ENCODE measurements at regions not wholly inside any gene's neighbourhood (a gene's known extent, or its start where the extent isn't known, plus 50 kb on each side); places are given as distances from the start of the nearest gene placed in this dataset.

DNA sequence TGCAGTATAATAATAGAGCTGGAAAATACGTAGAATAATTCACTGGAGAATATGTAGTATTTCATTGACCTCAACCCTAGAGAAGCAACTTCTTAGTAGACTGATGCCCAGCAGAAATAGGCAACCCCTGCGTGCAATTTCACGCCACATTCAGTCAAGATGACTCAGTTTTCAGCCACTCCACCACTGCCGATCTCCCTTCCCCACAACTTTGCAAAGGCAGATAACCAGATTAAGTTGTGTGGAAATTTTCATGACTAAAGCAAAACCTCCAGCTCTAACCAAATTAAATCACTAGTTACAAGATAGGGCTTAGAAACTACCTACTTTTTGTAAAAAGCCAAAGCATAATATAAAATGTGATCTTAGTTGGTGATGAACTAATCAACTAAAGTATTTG is 63.3 kb upstream of the STK17B start:
- Histone ChIP-seq H3K4me3 (replicated peaks in 1 of 3; ENCODE audit: low read depth in 2 of 3, low read length in 3 of 3) (no peak overlapping the region), H3K79me2 (ENCODE audit: insufficient read depth, low read length) (no peaks in the 10 kb centered on the region), H3K27ac (ENCODE audit: low read depth in 1 of 2, low read length in 2 of 2) (no peak overlapping the region), H3K9ac (ENCODE audit: insufficient read depth, low read length, poor library complexity, severe bottlenecking) (no peak overlapping the region), H3K4me1 (ENCODE audit: control insufficient read depth in 1 of 2, insufficient read depth in 2 of 2, low read length in 2 of 2) (peaks cover 45 to 56% of the 10 kb centered on the region in 2 donors), H3K36me3 (replicated peaks in 1 of 2; ENCODE audit: control insufficient read depth in 1 of 2, insufficient read depth in 2 of 2, low read length in 2 of 2) (no peaks in the 10 kb centered on the region), H3K27me3 (ENCODE audit: control insufficient read depth in 2 of 2, insufficient read depth in 2 of 2, low read length in 2 of 2) (no peaks in the 10 kb centered on the region), H3K9me3 (replicated peaks in 1 of 2; ENCODE audit: control insufficient read depth in 1 of 2, insufficient read depth in 1 of 2, low read length in 2 of 2) (no peaks in the 10 kb centered on the region), H3K4me2 (replicated peaks; ENCODE audit: extremely low read depth, low read length, poor library complexity, severe bottlenecking) (no peak overlapping the region), H4K20me1 (ENCODE audit: insufficient read depth, low read length) (no peaks in the 10 kb centered on the region), H2AFZ (ENCODE audit: insufficient read depth, low read depth, low read length, poor library complexity, severe bottlenecking) (no peak overlapping the region)
- H3K27me3 Mint-ChIP-seq (ENCODE audit: low read depth in 3 of 3) = peaks cover 0 to 1% (median 0%) of the 10 kb centered on the region in 3 donors
- peaks cover 51% of the 10 kb centered on the region for H3K4me1 Mint-ChIP-seq
- TF ChIP-seq, protein P1, sequence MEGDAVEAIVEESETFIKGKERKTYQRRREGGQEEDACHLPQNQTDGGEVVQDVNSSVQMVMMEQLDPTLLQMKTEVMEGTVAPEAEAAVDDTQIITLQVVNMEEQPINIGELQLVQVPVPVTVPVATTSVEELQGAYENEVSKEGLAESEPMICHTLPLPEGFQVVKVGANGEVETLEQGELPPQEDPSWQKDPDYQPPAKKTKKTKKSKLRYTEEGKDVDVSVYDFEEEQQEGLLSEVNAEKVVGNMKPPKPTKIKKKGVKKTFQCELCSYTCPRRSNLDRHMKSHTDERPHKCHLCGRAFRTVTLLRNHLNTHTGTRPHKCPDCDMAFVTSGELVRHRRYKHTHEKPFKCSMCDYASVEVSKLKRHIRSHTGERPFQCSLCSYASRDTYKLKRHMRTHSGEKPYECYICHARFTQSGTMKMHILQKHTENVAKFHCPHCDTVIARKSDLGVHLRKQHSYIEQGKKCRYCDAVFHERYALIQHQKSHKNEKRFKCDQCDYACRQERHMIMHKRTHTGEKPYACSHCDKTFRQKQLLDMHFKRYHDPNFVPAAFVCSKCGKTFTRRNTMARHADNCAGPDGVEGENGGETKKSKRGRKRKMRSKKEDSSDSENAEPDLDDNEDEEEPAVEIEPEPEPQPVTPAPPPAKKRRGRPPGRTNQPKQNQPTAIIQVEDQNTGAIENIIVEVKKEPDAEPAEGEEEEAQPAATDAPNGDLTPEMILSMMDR (IDR thresholded peaks at IDR 0.05) = no peak
- intact Hi-C loops (cut with micrococcal nuclease) = no loop called here
- no peak overlapping the region for H3K4me3 Mint-ChIP-seq
- WGBS (ENCODE audit: insufficient coverage) = no CpG with 5 or more reads among the region's 4 CpGs
- H3K27ac Mint-ChIP-seq = peak overlapping the region in 5 of 7 donors; percentile 8 to 86 (median 53)
- DNase-seq = peak; percentile 61 to 77 (median 61)
- no peaks in the 10 kb centered on the region for H3K36me3 Mint-ChIP-seq
- peaks cover 0 to 2% (median 0%) of the 10 kb centered on the region in 7 donors for H3K9me3 Mint-ChIP-seq

DNA sequence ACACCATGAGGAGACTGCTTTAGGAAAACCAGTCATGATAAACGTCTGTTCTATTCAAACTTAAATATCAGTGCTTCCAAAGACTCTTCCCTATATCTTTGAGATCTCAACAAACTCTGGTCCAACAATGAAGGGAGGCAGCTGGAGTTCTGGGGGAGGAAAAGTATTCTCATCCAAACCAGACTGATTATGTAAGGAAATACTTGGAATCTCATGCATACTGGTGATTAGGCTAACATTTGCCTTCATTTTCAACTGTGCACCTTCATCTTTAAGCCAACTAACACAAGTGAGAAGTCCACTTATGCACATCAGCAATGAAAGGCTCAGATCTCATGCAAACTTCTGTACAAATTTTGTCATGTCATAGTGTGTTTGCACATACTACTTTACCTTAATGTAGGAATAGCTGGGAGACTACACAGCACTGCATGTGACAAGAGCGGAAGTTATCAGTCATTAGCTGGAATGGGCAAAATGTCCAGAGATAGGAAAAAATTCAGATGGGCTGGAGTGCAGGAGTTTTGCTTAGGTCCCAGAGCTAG is 67.5 kb upstream of the STK17B start:
- Histone ChIP-seq H3K9me3 (replicated peaks in 1 of 2; ENCODE audit: control insufficient read depth in 1 of 2, insufficient read depth in 1 of 2, low read length in 2 of 2) (no peaks in the 10 kb centered on the region), H3K79me2 (ENCODE audit: insufficient read depth, low read length) (no peaks in the 10 kb centered on the region), H3K4me3 (replicated peaks in 1 of 3; ENCODE audit: low read depth in 2 of 3, low read length in 3 of 3) (peak overlapping the region in 1 of 3 experiments; percentile 58), H4K20me1 (ENCODE audit: insufficient read depth, low read length) (no peaks in the 10 kb centered on the region), H3K36me3 (replicated peaks in 1 of 2; ENCODE audit: control insufficient read depth in 1 of 2, insufficient read depth in 2 of 2, low read length in 2 of 2) (no peaks in the 10 kb centered on the region), H3K27me3 (ENCODE audit: control insufficient read depth in 2 of 2, insufficient read depth in 2 of 2, low read length in 2 of 2) (no peaks in the 10 kb centered on the region), H2AFZ (ENCODE audit: insufficient read depth, low read depth, low read length, poor library complexity, severe bottlenecking) (peak overlapping the region; percentile 54), H3K4me1 (ENCODE audit: control insufficient read depth in 1 of 2, insufficient read depth in 2 of 2, low read length in 2 of 2) (peaks cover 65 to 67% of the 10 kb centered on the region in 2 donors), H3K9ac (ENCODE audit: insufficient read depth, low read length, poor library complexity, severe bottlenecking) (no peak overlapping the region), H3K27ac (ENCODE audit: low read depth in 1 of 2, low read length in 2 of 2) (peak overlapping the region; percentile 63 to 97), H3K4me2 (replicated peaks; ENCODE audit: extremely low read depth, low read length, poor library complexity, severe bottlenecking) (peak overlapping the region; percentile 65)
- Mint-ChIP-seq H3K36me3 (peaks cover 0 to 8% of the 10 kb centered on the region in 2 donors), H3K27me3 (ENCODE audit: low read depth in 3 of 3) (peaks cover 0 to 4% (median 0%) of the 10 kb centered on the region in 3 donors), H3K9me3 (peaks cover 0 to 2% (median 0%) of the 10 kb centered on the region in 7 donors), H3K4me1 (peaks cover 60% of the 10 kb centered on the region), H3K27ac (peak overlapping the region; percentile 95 to 100 (median 98)), H3K4me3 (no peak overlapping the region)
- intact Hi-C loops (cut with micrococcal nuclease) = no loop called here
- TF ChIP-seq, protein P1 (IDR thresholded peaks at IDR 0.05) = no peak
- peak in 1 of 3 donors; percentile 31 for DNase-seq
- whole genome bisulfite sequencing (ENCODE audit: insufficient coverage) = 83% methylated on average over 1 of the region's 2 CpGs

All from CD14-positive monocyte (primary cell).